Esophagus squamous epithelium (tissue), 5 donors: ENCODE measurements at regions not wholly inside any gene's neighbourhood (a gene's known extent, or its start where the extent isn't known, plus 50 kb on each side); places are given as distances from the start of the nearest gene placed in this dataset.

ENCODE experiments used
- DNase-seq: peaks from one replicate; lab custom pipeline; 2025; lab: John Stamatoyannopoulos, UW
- H3K27ac ChIP-seq, 4 donors: fragments of 200-600 bp; sonication (generic); one replicate each; pipeline ENCODE4 v1.5.1; 2016 to 2019; ENCODE audit warnings: mild to moderate bottlenecking in 1 of 4
- H3K27me3 ChIP-seq, 4 donors: fragments of 200-600 bp; sonication (generic); 1 replicate in 3 of 4; 2 replicates in 1 of 4; pipeline versions ENCODE4 v1.5.1 to v1.6.0; 2017 to 2021; ENCODE audit warnings: antibody characterized with exemption in 1 of 4
- H3K36me3 ChIP-seq, 3 donors: fragments of 200-600 bp; sonication (generic); one replicate each; pipeline ENCODE4 v1.5.1; 2016 to 2019
- H3K4me1 ChIP-seq, 3 donors: fragments of 200-600 bp; sonication (generic); one replicate each; pipeline ENCODE4 v1.5.1; 2017 to 2019
- H3K4me3 ChIP-seq, 4 donors: fragments of 200-600 bp; sonication (generic); 1 replicate in 3 of 4; 2 replicates in 1 of 4; pipeline ENCODE4 v1.5.1; 2016 to 2019; ENCODE audit warnings: mild to moderate bottlenecking in 2 of 4, moderate library complexity in 1 of 4
- H3K9me3 ChIP-seq, 3 donors: fragments of 200-600 bp; sonication (generic); one replicate each; pipeline ENCODE4 v1.5.1; 2016 to 2019
- CTCF ChIP-seq, 6 experiments: fragments of 450-650 bp in 4 of 6; fragments of 200-600 bp in 2 of 6; sonication (generic) in 2 of 6; IDR thresholded peaks; one replicate each; pipeline ENCODE4 v1.5.1; 2016 to 2019; ENCODE audit warnings: antibody characterized with exemption in 6 of 6, mild to moderate bottlenecking in 4 of 6, moderate library complexity in 4 of 6
- POLR2A ChIP-seq, 4 donors: fragments of 450-650 bp; IDR thresholded peaks; one replicate each; pipeline ENCODE4 v1.6.1; 2017; ENCODE audit warnings: antibody characterized with exemption in 4 of 4, mild to moderate bottlenecking in 4 of 4, moderate library complexity in 3 of 4
- WGBS, 2 donors: methylation state at CpG; one replicate each; pipeline ENCODE4 v1.1.5; 2018; 5-methylcytosine and 5-hydroxymethylcytosine counted together
- intact Hi-C: fragments of 100-400 bp; cut with DNase I; formaldehyde crosslinking; loops from one replicate; pipeline ENCODE4 v1.15.0; 2022
- donor health status: DM: yes; HTN: yes; CAD: no.

GRCh38 chr11:28759311-28759710 is 651.1 kb downstream of the METTL15 start:
- no peaks in the 10 kb centered on the region for H3K9me3 ChIP-seq
- no peaks in the 10 kb centered on the region for H3K4me1 ChIP-seq
- TF ChIP-seq POLR2A (IDR thresholded peaks at IDR 0.05) (no peak), CTCF (IDR thresholded peaks at IDR 0.05) (no peak)
- DNase-seq = no peak
- H3K27me3 ChIP-seq = no peaks in the 10 kb centered on the region
- H3K36me3 ChIP-seq = no peaks in the 10 kb centered on the region
- H3K27ac ChIP-seq = no peak overlapping the region
- H3K4me3 ChIP-seq = no peak overlapping the region
- intact Hi-C loops = no loop called here

DNA sequence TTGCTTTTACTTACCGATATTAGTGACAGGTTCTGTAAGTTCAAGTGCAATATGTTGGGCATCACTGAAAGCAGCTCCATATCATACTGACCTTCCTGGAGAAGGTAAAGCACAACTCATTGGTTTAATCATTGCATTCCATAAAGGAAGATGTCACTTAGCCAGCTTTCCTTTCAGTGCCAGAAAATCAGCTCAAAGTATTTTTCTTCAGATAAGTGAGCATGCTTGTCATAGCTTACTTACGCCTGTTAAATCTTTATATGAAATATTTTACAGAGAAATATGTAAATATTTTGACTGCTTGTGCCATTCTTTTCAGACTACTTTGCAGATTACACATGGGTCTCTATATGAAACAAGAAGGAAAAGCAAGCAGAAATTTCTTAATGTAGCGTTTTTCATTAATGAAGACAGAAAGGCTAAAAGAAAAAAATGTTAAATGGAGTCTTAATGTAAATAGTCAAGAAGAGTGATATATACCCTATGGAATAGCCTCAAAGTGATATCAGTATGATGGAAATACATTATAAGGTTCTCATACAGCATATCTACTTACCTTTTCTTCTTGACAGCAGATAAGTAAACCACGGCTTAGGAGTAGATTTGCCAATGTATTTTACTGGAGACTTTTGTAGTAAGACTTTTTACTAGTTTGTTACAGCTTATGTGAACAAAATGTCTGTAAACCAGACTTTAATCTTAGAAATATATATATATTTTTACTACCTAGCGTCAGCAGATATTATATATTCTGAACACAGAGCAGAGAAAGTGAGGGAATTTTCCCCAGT is 649.7 kb downstream of the METTL15 start:
- Histone ChIP-seq H3K27ac (no peak overlapping the region), H3K4me3 (no peak overlapping the region), H3K36me3 (no peaks in the 10 kb centered on the region), H3K9me3 (no peaks in the 10 kb centered on the region), H3K4me1 (no peaks in the 10 kb centered on the region), H3K27me3 (no peaks in the 10 kb centered on the region)
- TF ChIP-seq CTCF (IDR thresholded peaks at IDR 0.05) (no peak), POLR2A (IDR thresholded peaks at IDR 0.05) (no peak)
- intact Hi-C loops = no loop called here
- 68 to 73% methylated on average over 5 of the region's 5 CpGs for WGBS, 2 donors
- no peak for DNase-seq

DNA sequence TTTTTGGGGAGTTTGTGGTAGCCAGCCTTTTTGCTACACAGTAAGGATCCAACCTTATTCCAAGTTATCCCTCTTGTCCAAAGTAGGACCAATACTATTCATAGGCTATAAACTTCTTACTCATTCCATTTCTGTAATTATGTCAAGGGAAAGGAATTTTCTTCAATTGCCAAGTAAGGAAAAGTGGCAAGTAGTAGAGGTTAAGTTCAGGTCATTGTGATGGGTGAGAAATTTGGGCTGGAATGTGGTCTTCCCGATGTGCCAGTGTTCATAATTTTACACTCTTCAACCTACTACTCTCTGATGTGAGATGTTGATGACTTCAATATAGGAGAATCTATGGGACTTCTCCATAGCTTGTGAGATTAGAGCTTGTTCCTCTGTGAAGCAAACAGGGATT is 648.8 kb downstream of the METTL15 start:
- DNase-seq = no peak
- Histone ChIP-seq H3K9me3 (no peaks in the 10 kb centered on the region), H3K27me3 (no peaks in the 10 kb centered on the region), H3K4me1 (no peaks in the 10 kb centered on the region), H3K36me3 (no peaks in the 10 kb centered on the region), H3K27ac (no peak overlapping the region), H3K4me3 (no peak overlapping the region)
- intact Hi-C loops = no loop called here
- 35 to 73% methylated on average over 1 of the region's 1 CpG for WGBS, 2 donors
- TF ChIP-seq POLR2A (IDR thresholded peaks at IDR 0.05) (no peak), CTCF (IDR thresholded peaks at IDR 0.05) (no peak)

GRCh38 chr11:28743061-28743550 is 634.9 kb downstream of the METTL15 start:
- TF ChIP-seq CTCF (IDR thresholded peaks at IDR 0.05) (no peak), POLR2A (IDR thresholded peaks at IDR 0.05) (no peak)
- Histone ChIP-seq H3K27me3 (no peaks in the 10 kb centered on the region), H3K36me3 (no peaks in the 10 kb centered on the region), H3K4me3 (no peak overlapping the region), H3K4me1 (peaks cover 0 to 7% (median 0%) of the 10 kb centered on the region in 3 donors), H3K27ac (no peak overlapping the region), H3K9me3 (no peaks in the 10 kb centered on the region)
- no peak for DNase-seq
- intact Hi-C loops = no loop called here

GRCh38 chr11:28739489-28740280 is 631.5 kb downstream of the METTL15 start:
- no peak for DNase-seq
- Histone ChIP-seq H3K27me3 (no peaks in the 10 kb centered on the region), H3K4me3 (no peak overlapping the region), H3K27ac (no peak overlapping the region), H3K4me1 (peaks cover 0 to 7% (median 0%) of the 10 kb centered on the region in 3 donors), H3K36me3 (no peaks in the 10 kb centered on the region), H3K9me3 (no peaks in the 10 kb centered on the region)
- whole genome bisulfite sequencing, 2 donors = 66 to 74% methylated on average over 4 of the region's 4 CpGs
- no peak for TF ChIP-seq CTCF (IDR thresholded peaks at IDR 0.05)
- TF ChIP-seq POLR2A (IDR thresholded peaks at IDR 0.05) = no peak
- intact Hi-C loops = no loop called here
